H1 (cell line): ENCODE measurements at regions not wholly inside any gene's neighbourhood (a gene's known extent, or its start where the extent isn't known, plus 50 kb on each side); places are given as distances from the start of the nearest gene placed in this dataset.

Experiments
- CTCF ChIA-PET: fragments of 300-600 bp; sonication (Branson Sonifier 250); formaldehyde crosslinking; loops from one replicate; lab custom pipeline; 2021; ENCODE audit not compliant: partially characterized antibody; lab: Charles Lee
- POLR2A ChIA-PET: fragments of 300-600 bp; sonication (Branson Sonifier 250); formaldehyde crosslinking; loops from one replicate; lab custom pipeline; 2021; ENCODE audit warnings: inconsistent platforms; ENCODE audit not compliant: partially characterized antibody; lab: Charles Lee
- DNase-seq, 2 experiments: peaks; one replicate each; pipeline versions ENCODE4 v3.0.0 to v3.0.0-alpha.2; 2010 to 2022; ENCODE audit warnings: low spot score in 2 of 2, low read depth in 1 of 2, mixed read lengths in 1 of 2
- FAIRE-seq: peaks from 2 replicates; lab custom pipeline; 2011; peaks lifted over from hg19 to GRCh38; lab: Jason Lieb, UNC
- H2AFZ ChIP-seq: 2 replicates; pipeline ENCODE4 v1.8.1; 2012; ENCODE audit warnings: low read length, inconsistent platforms
- H2AK5ac ChIP-seq: 2 replicates; pipeline ENCODE4 v1.6.1; 2013; ENCODE audit warnings: low read depth, low read length
- H2BK120ac ChIP-seq: replicated peaks from 2 replicates; pipeline ENCODE3; 2013; ENCODE audit warnings: low read depth, low read length, inconsistent platforms
- H2BK12ac ChIP-seq: 2 replicates; pipeline ENCODE4 v1.6.1; 2013; ENCODE audit warnings: low read depth, low read length
- H2BK15ac ChIP-seq: 2 replicates; pipeline ENCODE4 v1.6.1; 2013; ENCODE audit warnings: low read length
- H2BK20ac ChIP-seq: 2 replicates; pipeline ENCODE4 v1.6.1; 2013; ENCODE audit warnings: low read length
- H2BK5ac ChIP-seq: 2 replicates; pipeline ENCODE4 v1.6.1; 2013; ENCODE audit warnings: low read depth, low read length
- H3K14ac ChIP-seq: 2 replicates; pipeline ENCODE4 v1.6.1; 2013; ENCODE audit warnings: inconsistent platforms; ENCODE audit not compliant: insufficient read length
- H3K18ac ChIP-seq: 2 replicates; pipeline ENCODE4 v1.6.1; 2013; ENCODE audit warnings: low read length; ENCODE audit errors: extremely low read depth
- H3K23ac ChIP-seq: 2 replicates; pipeline ENCODE4 v1.6.1; 2013; ENCODE audit warnings: inconsistent platforms; ENCODE audit not compliant: insufficient read length
- H3K23me2 ChIP-seq: 2 replicates; pipeline ENCODE4 v1.6.1; 2013; ENCODE audit warnings: low read depth, low read length
- H3K27ac ChIP-seq: 2 replicates; pipeline ENCODE4 v1.6.1; 2011; ENCODE audit warnings: low read depth, low read length, inconsistent platforms
- H3K27me3 ChIP-seq, 4 experiments: replicated peaks in 1 of 4; 1 replicate in 1 of 4; 2 replicates in 3 of 4; pipeline versions ENCODE4 v1.6.1 to v1.8.1; 2011 to 2013; ENCODE audit warnings: low read length in 3 of 4, mild to moderate bottlenecking in 3 of 4, inconsistent platforms in 2 of 4, mixed read lengths in 2 of 4, moderate library complexity in 1 of 4; ENCODE audit not compliant: control insufficient read depth in 3 of 4, insufficient read depth in 3 of 4; ENCODE audit errors: extremely low read depth in 1 of 4
- H3K36me3 ChIP-seq, 4 experiments: 2 replicates each; pipeline versions ENCODE4 v1.6.1 to v1.8.1; 2011 to 2013; ENCODE audit warnings: mild to moderate bottlenecking in 4 of 4, low read length in 3 of 4, moderate library complexity in 2 of 4, control low read depth in 1 of 4, inconsistent platforms in 1 of 4; ENCODE audit not compliant: insufficient read depth in 4 of 4, control insufficient read depth in 2 of 4
- H3K4ac ChIP-seq: replicated peaks from 2 replicates; pipeline ENCODE3; 2013; ENCODE audit warnings: low read length, low read depth, mixed read lengths, inconsistent platforms; ENCODE audit not compliant: insufficient read length
- H3K4me1 ChIP-seq, 4 experiments: replicated peaks in 1 of 4; 1 replicate in 1 of 4; 2 replicates in 3 of 4; pipeline versions ENCODE4 v1.6.1 to v1.8.1; 2011 to 2013; ENCODE audit warnings: low read length in 3 of 4, inconsistent platforms in 2 of 4, mixed read lengths in 1 of 4; ENCODE audit not compliant: insufficient read depth in 4 of 4, control insufficient read depth in 3 of 4
- H3K4me2 ChIP-seq, 2 experiments: 2 replicates each; pipeline versions ENCODE4 v1.6.1 to v1.8.1; 2011 to 2013; ENCODE audit warnings: low read depth in 2 of 2, low read length in 2 of 2, control low read depth in 1 of 2, inconsistent platforms in 1 of 2, mild to moderate bottlenecking in 1 of 2; ENCODE audit not compliant: insufficient read depth in 1 of 2
- H3K4me3 ChIP-seq, 4 experiments: fragments of 200-600, 300-600 bp in 1 of 4; sonication (generic), shearing (Covaris generic), sonication (Bioruptor Twin) in 1 of 4; 2 replicates each; pipeline versions ENCODE4 v1.5.1 to v1.8.1; 2011 to 2016; ENCODE audit warnings: low read length in 4 of 4, low read depth in 3 of 4, control low read depth in 2 of 4, inconsistent platforms in 2 of 4, mild to moderate bottlenecking in 2 of 4, mixed read lengths in 1 of 4, moderate library complexity in 1 of 4; ENCODE audit not compliant: insufficient read depth in 2 of 4; ENCODE audit errors: extremely low read depth in 1 of 4
- H3K56ac ChIP-seq: replicated peaks from 2 replicates; pipeline ENCODE3; 2013; ENCODE audit warnings: low read depth, mild to moderate bottlenecking, mixed read lengths, low read length, inconsistent platforms; ENCODE audit not compliant: insufficient read length
- H3K79me1 ChIP-seq: 2 replicates; pipeline ENCODE4 v1.6.1; 2013; ENCODE audit warnings: low read depth, low read length, control low read depth
- H3K79me2 ChIP-seq, 2 experiments: 2 replicates each; pipeline versions ENCODE4 v1.6.1 to v1.8.1; 2012 to 2013; ENCODE audit warnings: low read length in 2 of 2, mild to moderate bottlenecking in 2 of 2, inconsistent platforms in 1 of 2; ENCODE audit not compliant: insufficient read depth in 2 of 2, control insufficient read depth in 1 of 2
- H3K9ac ChIP-seq, 4 experiments: replicated peaks in 1 of 4; 1 replicate in 1 of 4; 2 replicates in 3 of 4; pipeline versions ENCODE4 v1.6.1 to v1.8.1; 2011 to 2013; ENCODE audit warnings: low read depth in 3 of 4, low read length in 3 of 4, control low read depth in 2 of 4, mild to moderate bottlenecking in 2 of 4, moderate library complexity in 2 of 4, inconsistent platforms in 1 of 4; ENCODE audit errors: extremely low read depth in 1 of 4
- H3K9me3 ChIP-seq, 2 experiments: 2 replicates each; pipeline versions ENCODE4 v1.6.1 to v1.8.1; 2012 to 2013; ENCODE audit warnings: mild to moderate bottlenecking in 2 of 2, moderate library complexity in 2 of 2, control low read depth in 1 of 2, inconsistent platforms in 1 of 2, low read depth in 1 of 2, low read length in 1 of 2, mixed read lengths in 1 of 2; ENCODE audit not compliant: insufficient read depth in 2 of 2
- H4K20me1 ChIP-seq, 2 experiments: replicated peaks in 1 of 2; 2 replicates each; pipeline versions ENCODE3 to v1.8.1; 2011 to 2013; ENCODE audit warnings: inconsistent platforms in 2 of 2, low read length in 2 of 2, mild to moderate bottlenecking in 1 of 2; ENCODE audit not compliant: insufficient read depth in 2 of 2, control insufficient read depth in 1 of 2
- H4K5ac ChIP-seq: 2 replicates; pipeline ENCODE4 v1.6.1; 2013; ENCODE audit warnings: low read length, low read depth, mixed read lengths, inconsistent platforms; ENCODE audit not compliant: insufficient read length
- H4K8ac ChIP-seq: 2 replicates; pipeline ENCODE4 v1.8.0; 2013; ENCODE audit warnings: mild to moderate bottlenecking, moderate library complexity, low read length, inconsistent platforms; ENCODE audit not compliant: insufficient read depth; ENCODE audit errors: extremely low read depth
- H4K91ac ChIP-seq: replicated peaks from 2 replicates; pipeline ENCODE3; 2013; ENCODE audit warnings: low read length, mixed read lengths, inconsistent platforms; ENCODE audit not compliant: insufficient read length
- CREB1 ChIP-seq: IDR thresholded peaks from 2 replicates; pipeline ENCODE4 v1.6.1; 2012; ENCODE audit warnings: inconsistent platforms
- CTBP2 ChIP-seq: IDR thresholded peaks from 2 replicates; pipeline ENCODE4 v1.7.0; 2011; ENCODE audit warnings: borderline replicate concordance, mild to moderate bottlenecking, moderate library complexity, mixed read lengths, low read length; ENCODE audit not compliant: insufficient read depth, insufficient read length
- EP300 ChIP-seq, 2 experiments: IDR thresholded peaks; 1 replicate in 1 of 2; 2 replicates in 1 of 2; pipeline ENCODE4 v1.6.1; 2011 to 2012; ENCODE audit warnings: low read depth in 2 of 2, low read length in 2 of 2, mild to moderate bottlenecking in 2 of 2, borderline replicate concordance in 1 of 2, inconsistent platforms in 1 of 2, moderate library complexity in 1 of 2
- GABPA ChIP-seq: IDR thresholded peaks from 2 replicates; pipeline ENCODE4 v1.6.1; 2011; ENCODE audit warnings: mild to moderate bottlenecking, low read length, moderate library complexity, borderline replicate concordance; ENCODE audit not compliant: insufficient read depth
- HDAC2 ChIP-seq, 2 experiments: fragments of 300-600 bp in 1 of 2; sonication (generic) in 1 of 2; IDR thresholded peaks; 2 replicates each; pipeline ENCODE4 v1.6.1; 2011 to 2012; ENCODE audit warnings: low read depth in 2 of 2, low read length in 2 of 2, mild to moderate bottlenecking in 2 of 2, moderate library complexity in 2 of 2, borderline replicate concordance in 1 of 2, inconsistent platforms in 1 of 2
- MAFK ChIP-seq: IDR thresholded peaks from 2 replicates; pipeline ENCODE4 v1.6.1; 2012; ENCODE audit warnings: low read depth, mild to moderate bottlenecking, improper control_type of control experiment, low read length
- MAX ChIP-seq: IDR thresholded peaks from 2 replicates; pipeline ENCODE4 v1.6.1; 2012; ENCODE audit warnings: inconsistent platforms
- RXRA ChIP-seq: IDR thresholded peaks from 2 replicates; pipeline ENCODE4 v1.6.1; 2011; ENCODE audit warnings: low read depth, mild to moderate bottlenecking, low read length, moderate library complexity; ENCODE audit not compliant: insufficient read depth
- SIRT6 ChIP-seq: IDR thresholded peaks from one replicate; pipeline ENCODE4 v1.7.1; 2012; ENCODE audit warnings: low read length, inconsistent platforms
- WGBS, 2 experiments: shearing (Covaris generic) in 1 of 2; methylation state at CpG; one replicate each; pipeline versions ENCODE4 v1.1.6 to v1.1.7; 2013 to 2015; ENCODE audit warnings: low lambda C conversion rate in 2 of 2, mixed read lengths in 2 of 2, inconsistent platforms in 1 of 2, low coverage in 1 of 2, missing lambda C conversion rate in 1 of 2; ENCODE audit not compliant: insufficient replicate concordance in 2 of 2, insufficient coverage in 1 of 2, insufficient read length in 1 of 2; ENCODE audit errors: extremely low coverage in 1 of 2, missing lambda C conversion rate in 1 of 2; 5-methylcytosine and 5-hydroxymethylcytosine counted together
- TF ChIP-seq, protein P1 (sequence below): IDR thresholded peaks from 2 replicates; pipeline ENCODE4 v1.6.1; 2012; ENCODE audit warnings: low read length, inconsistent platforms

GRCh38 chrX:34749896-34750295 lies 92.8 kb upstream of the TMEM47 start:
- Histone ChIP-seq H3K9ac (no peak overlapping the region), H3K14ac (no peak overlapping the region), H4K91ac (no peak overlapping the region), H2AK5ac (no peak overlapping the region), H2AFZ (no peak overlapping the region), H3K23me2 (no peaks in the 10 kb centered on the region), H2BK5ac (no peak overlapping the region), H3K27ac (no peak overlapping the region), H4K8ac (no peak overlapping the region), H2BK15ac (no peak overlapping the region), H3K4me2 (no peak overlapping the region), H3K56ac (no peak overlapping the region), H3K18ac (no peak overlapping the region), H3K23ac (no peak overlapping the region), H3K4me1 (no peaks in the 10 kb centered on the region), H3K79me2 (no peaks in the 10 kb centered on the region), H3K79me1 (no peaks in the 10 kb centered on the region), H3K4me3 (no peak overlapping the region), H3K9me3 (no peaks in the 10 kb centered on the region), H4K20me1 (no peaks in the 10 kb centered on the region), H2BK20ac (no peak overlapping the region), H3K4ac (no peak overlapping the region), H3K27me3 (no peaks in the 10 kb centered on the region), H2BK120ac (no peak overlapping the region), H2BK12ac (no peak overlapping the region), H3K36me3 (no peaks in the 10 kb centered on the region), H4K5ac (no peak overlapping the region)
- no peak for FAIRE-seq
- WGBS, 2 experiments: 100% methylated on average over 5 of the region's 5 CpGs; no CpG with 5 or more reads in 1 of the 2 experiments
- TF ChIP-seq MAFK (no peak), GABPA (no peak), RXRA (no peak), HDAC2 (IDR thresholded peaks at IDR 0.05; ENCODE audit: borderline replicate concordance in 1 of 2, low read depth in 2 of 2, low read length in 2 of 2) (no peak), EP300 (IDR thresholded peaks at IDR 0.05; ENCODE audit: borderline replicate concordance in 1 of 2, low read depth in 2 of 2, low read length in 2 of 2) (no peak), MAX (no peak), CREB1 (no peak), SIRT6 (no peak), CTBP2 (no peak)
- TF ChIP-seq, protein P1, sequence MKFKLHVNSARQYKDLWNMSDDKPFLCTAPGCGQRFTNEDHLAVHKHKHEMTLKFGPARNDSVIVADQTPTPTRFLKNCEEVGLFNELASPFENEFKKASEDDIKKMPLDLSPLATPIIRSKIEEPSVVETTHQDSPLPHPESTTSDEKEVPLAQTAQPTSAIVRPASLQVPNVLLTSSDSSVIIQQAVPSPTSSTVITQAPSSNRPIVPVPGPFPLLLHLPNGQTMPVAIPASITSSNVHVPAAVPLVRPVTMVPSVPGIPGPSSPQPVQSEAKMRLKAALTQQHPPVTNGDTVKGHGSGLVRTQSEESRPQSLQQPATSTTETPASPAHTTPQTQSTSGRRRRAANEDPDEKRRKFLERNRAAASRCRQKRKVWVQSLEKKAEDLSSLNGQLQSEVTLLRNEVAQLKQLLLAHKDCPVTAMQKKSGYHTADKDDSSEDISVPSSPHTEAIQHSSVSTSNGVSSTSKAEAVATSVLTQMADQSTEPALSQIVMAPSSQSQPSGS: no peak
- DNase-seq: no peak
- ChIA-PET CTCF (no interaction called here), POLR2A (no interaction called here)
